ENCODE measurements at regions not wholly inside any gene's neighbourhood (a gene's known extent, or its start where the extent isn't known, plus 50 kb on each side); places are given as distances from the start of the nearest gene placed in this dataset.

GRCh38 chr19:31125071-31125470 is 224.2 kb downstream of the TSHZ3 start:
- Histone ChIP-seq H3K27ac (no peak overlapping the region), H3K9me3 (no peaks in the 10 kb centered on the region), H3K36me3 (no peaks in the 10 kb centered on the region), H3K4me3 (no peak overlapping the region), H3K27me3 (no peaks in the 10 kb centered on the region), H3K4me1 (no peaks in the 10 kb centered on the region)
- no peak for DNase-seq
- 93 to 95% methylated on average over 5 of the region's 5 CpGs for WGBS, 2 donors
- TF ChIP-seq EP300 (IDR thresholded peaks at IDR 0.05) (no peak), POLR2AphosphoS5 (IDR thresholded peaks at IDR 0.05) (no peak), POLR2A (IDR thresholded peaks at IDR 0.05) (no peak), CTCF (IDR thresholded peaks at IDR 0.05) (no peak)
- no peak for ATAC-seq (ENCODE audit: low FRiP score in 2 of 2)

GRCh38 chr19:31121501-31121900 is 227.7 kb downstream of the TSHZ3 start:
- no peak for ATAC-seq (ENCODE audit: low FRiP score in 2 of 2)
- Histone ChIP-seq H3K27ac (no peak overlapping the region), H3K27me3 (no peaks in the 10 kb centered on the region), H3K36me3 (no peaks in the 10 kb centered on the region), H3K9me3 (no peaks in the 10 kb centered on the region), H3K4me1 (no peaks in the 10 kb centered on the region), H3K4me3 (no peak overlapping the region)
- WGBS, 2 donors = 93 to 96% methylated on average over 6 of the region's 6 CpGs
- no peak for DNase-seq
- TF ChIP-seq CTCF (IDR thresholded peaks at IDR 0.05) (no peak), POLR2A (IDR thresholded peaks at IDR 0.05) (no peak), POLR2AphosphoS5 (IDR thresholded peaks at IDR 0.05) (no peak), EP300 (IDR thresholded peaks at IDR 0.05) (no peak)

- 89 to 90% methylated on average over 6 of the region's 6 CpGs for WGBS, 2 donors
- DNase-seq (no peak), ATAC-seq (ENCODE audit: low FRiP score in 2 of 2) (no peak)
- Histone ChIP-seq H3K9me3 (no peaks in the 10 kb centered on the region), H3K4me1 (no peaks in the 10 kb centered on the region), H3K4me3 (no peak overlapping the region), H3K36me3 (no peaks in the 10 kb centered on the region), H3K27me3 (no peaks in the 10 kb centered on the region), H3K27ac (no peak overlapping the region)
- no peak for TF ChIP-seq POLR2A (IDR thresholded peaks at IDR 0.05)
- no peak for TF ChIP-seq EP300 (IDR thresholded peaks at IDR 0.05)
- TF ChIP-seq CTCF (IDR thresholded peaks at IDR 0.05) = no peak
- no peak for TF ChIP-seq POLR2AphosphoS5 (IDR thresholded peaks at IDR 0.05)
Measured at GRCh38 chr19:31120952-31121351, 228.3 kb downstream of the TSHZ3 start.

- no peaks in the 10 kb centered on the region for H3K36me3 ChIP-seq
- H3K4me1 ChIP-seq = no peaks in the 10 kb centered on the region
- H3K27ac ChIP-seq = no peak overlapping the region
- ATAC-seq (ENCODE audit: low FRiP score in 2 of 2) (no peak), DNase-seq (no peak)
- no peaks in the 10 kb centered on the region for H3K9me3 ChIP-seq
- TF ChIP-seq EP300 (IDR thresholded peaks at IDR 0.05) (no peak), POLR2AphosphoS5 (IDR thresholded peaks at IDR 0.05) (no peak), POLR2A (IDR thresholded peaks at IDR 0.05) (no peak), CTCF (IDR thresholded peaks at IDR 0.05) (no peak)
- WGBS, 2 donors = 78 to 90% methylated on average over 5 of the region's 5 CpGs
- H3K4me3 ChIP-seq = no peak overlapping the region
- no peaks in the 10 kb centered on the region for H3K27me3 ChIP-seq
Measured at GRCh38 chr19:31119951-31120690, 229.1 kb downstream of the TSHZ3 start.

- WGBS, 2 donors = 66 to 78% methylated on average over 2 to 4 of the region's 4 CpGs
- Histone ChIP-seq H3K4me3 (no peak overlapping the region), H3K36me3 (no peaks in the 10 kb centered on the region), H3K27ac (no peak overlapping the region), H3K4me1 (no peaks in the 10 kb centered on the region), H3K27me3 (no peaks in the 10 kb centered on the region), H3K9me3 (no peaks in the 10 kb centered on the region)
- no peak for TF ChIP-seq CTCF (IDR thresholded peaks at IDR 0.05)
- TF ChIP-seq EP300 (IDR thresholded peaks at IDR 0.05) = no peak
- no peak for TF ChIP-seq POLR2AphosphoS5 (IDR thresholded peaks at IDR 0.05)
- no peak for ATAC-seq (ENCODE audit: low FRiP score in 2 of 2)
- no peak for DNase-seq
Measured at GRCh38 chr19:31118986-31119385, 230.2 kb downstream of the TSHZ3 start.
